WTC11 (cell line): ENCODE measurements at regions not wholly inside any gene's neighbourhood (a gene's known extent, or its start where the extent isn't known, plus 50 kb on each side); places are given as distances from the start of the nearest gene placed in this dataset.

Experiments
- ATAC-seq: fragments of 200-7000 bp; cut with Tn5 transposase; 2 replicates; pipeline ENCODE4 v1.10.0; 2021; ENCODE audit warnings: mild to moderate bottlenecking, moderate library complexity
- CTCF ChIA-PET: fragments of 300-600 bp; sonication (Branson Sonifier 250); formaldehyde crosslinking; loops from one replicate; lab custom pipeline; 2021; ENCODE audit warnings: antibody characterized with exemption; lab: Charles Lee
- POLR2A ChIA-PET: fragments of 350-600 bp; sonication (Branson Sonifier 250); formaldehyde crosslinking; loops from one replicate; lab custom pipeline; 2021; ENCODE audit warnings: antibody characterized with exemption; lab: Charles Lee
- DNase-seq: peaks from one replicate; pipeline ENCODE4 v3.0.0; 2021; ENCODE audit warnings: low spot score
- H3K27ac Mint-ChIP-seq: 2 replicates; pipeline ENCODE4 v1.8.0; 2021; ENCODE audit warnings: mixed read lengths
- H3K27me3 Mint-ChIP-seq: 2 replicates; pipeline ENCODE4 v1.8.0; 2021; ENCODE audit warnings: low read depth, mild to moderate bottlenecking, moderate library complexity, mixed read lengths
- H3K36me3 Mint-ChIP-seq: 2 replicates; pipeline ENCODE4 v1.8.0; 2021; ENCODE audit warnings: mixed read lengths
- H3K4me1 Mint-ChIP-seq: 2 replicates; pipeline ENCODE4 v1.8.0; 2022; ENCODE audit warnings: mixed read lengths
- H3K4me3 Mint-ChIP-seq: 2 replicates; pipeline ENCODE4 v1.8.0; 2021; ENCODE audit warnings: mild to moderate bottlenecking, moderate library complexity, mixed read lengths
- H3K9me3 Mint-ChIP-seq: 2 replicates; pipeline ENCODE4 v1.8.0; 2021; ENCODE audit warnings: mixed read lengths
- ARID4B ChIP-seq: sonication (generic); formaldehyde crosslinking; IDR thresholded peaks from 2 replicates; pipeline ENCODE4 v1.8.0; 2023; ENCODE audit warnings: missing genetic modification reagents, mild to moderate bottlenecking, borderline replicate concordance
- ATF3 ChIP-seq: sonication (generic); formaldehyde crosslinking; conservative IDR thresholded peaks from 2 replicates; pipeline ENCODE4 v1.8.1; 2022; ENCODE audit warnings: mild to moderate bottlenecking, missing genetic modification reagents
- CTCF ChIP-seq: fragments of 200-600 bp; IDR thresholded peaks from 2 replicates; pipeline ENCODE4 v1.8.0; 2022; ENCODE audit warnings: antibody characterized with exemption
- GABPB1 ChIP-seq: sonication (generic); formaldehyde crosslinking; IDR thresholded peaks from 2 replicates; pipeline ENCODE4 v1.8.1; 2023; ENCODE audit warnings: mild to moderate bottlenecking, missing genetic modification reagents
- JAZF1 ChIP-seq: fragments of 250-450 bp; sonication (Bioruptor Pico); IDR thresholded peaks from 2 replicates; pipeline ENCODE4 v1.9.0; 2021; ENCODE audit warnings: moderate library complexity, mild to moderate bottlenecking, inconsistent platforms
- KAT7 ChIP-seq: sonication (generic); formaldehyde crosslinking; IDR thresholded peaks from 2 replicates; pipeline ENCODE4 v1.8.1; 2023; ENCODE audit warnings: missing genetic modification reagents, mild to moderate bottlenecking, borderline replicate concordance
- MLX ChIP-seq: sonication (generic); formaldehyde crosslinking; IDR thresholded peaks from 2 replicates; pipeline ENCODE4 v1.8.1; 2023; ENCODE audit warnings: mild to moderate bottlenecking, missing genetic modification reagents, moderate library complexity
- MXD4 ChIP-seq: fragments of 250-450 bp; sonication (Bioruptor Pico); IDR thresholded peaks from 2 replicates; pipeline ENCODE4 v1.8.0; 2021; ENCODE audit warnings: mild to moderate bottlenecking, moderate library complexity, borderline replicate concordance
- NFE2L1 ChIP-seq: sonication (generic); formaldehyde crosslinking; IDR thresholded peaks from 2 replicates; pipeline ENCODE4 v1.8.1; 2023; ENCODE audit warnings: missing genetic modification reagents
- NFYB ChIP-seq: sonication (generic); formaldehyde crosslinking; conservative IDR thresholded peaks from 2 replicates; pipeline ENCODE4 v1.8.0; 2022; ENCODE audit warnings: low read depth, missing genetic modification reagents
- OVOL2 ChIP-seq: fragments of 250-450 bp; sonication (Bioruptor Pico); IDR thresholded peaks from 2 replicates; pipeline ENCODE4 v1.9.0; 2021; ENCODE audit warnings: mild to moderate bottlenecking, borderline replicate concordance
- RELA ChIP-seq: sonication (generic); formaldehyde crosslinking; IDR thresholded peaks from 2 replicates; pipeline ENCODE4 v1.8.1; 2022; ENCODE audit warnings: missing genetic modification reagents, mild to moderate bottlenecking, borderline replicate concordance
- ZNF263 ChIP-seq: sonication (generic); formaldehyde crosslinking; IDR thresholded peaks from 2 replicates; pipeline ENCODE4 v1.8.1; 2022; ENCODE audit warnings: low read depth, mild to moderate bottlenecking, moderate library complexity, missing genetic modification reagents
- ZNF281 ChIP-seq: sonication (generic); formaldehyde crosslinking; IDR thresholded peaks from 2 replicates; pipeline ENCODE4 v1.8.0; 2023; ENCODE audit warnings: mild to moderate bottlenecking, missing genetic modification reagents
- ZNF416 ChIP-seq: fragments of 250-450 bp; sonication (Bioruptor Pico); IDR thresholded peaks from 2 replicates; pipeline ENCODE4 v1.9.0; 2021; ENCODE audit warnings: mild to moderate bottlenecking, inconsistent platforms
- TF ChIP-seq, protein P1 (sequence below): fragments of 250-450 bp; sonication (Bioruptor Pico); IDR thresholded peaks from 2 replicates; pipeline ENCODE4 v1.9.0; 2021; ENCODE audit warnings: mild to moderate bottlenecking, borderline replicate concordance

DNA sequence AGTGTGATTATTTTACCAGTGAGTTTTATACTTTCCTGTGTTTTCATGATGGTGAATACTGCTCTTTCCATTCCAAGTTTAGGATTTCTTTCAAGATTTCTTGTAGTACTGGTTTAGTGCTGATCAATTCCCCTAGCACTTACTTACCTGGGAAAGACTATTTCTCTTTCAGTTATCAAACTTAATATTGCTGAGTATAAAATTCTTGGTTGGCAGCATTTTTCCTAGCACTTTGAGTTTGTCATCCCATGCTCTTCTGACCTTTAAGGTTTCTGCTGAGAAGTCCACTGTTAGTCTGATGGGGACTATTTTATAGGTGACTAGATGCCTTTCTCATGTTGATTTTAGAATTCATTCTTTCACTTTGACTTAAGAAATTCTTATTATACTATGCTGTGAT lies 842.8 kb upstream of the CITED2 start (continued):
- TF ChIP-seq CTCF (no peak), ARID4B (no peak)

GRCh38 chr6:140209775-140210174 lies 835.3 kb upstream of the CITED2 start:
- H3K4me1 Mint-ChIP-seq: peaks cover 7% of the 10 kb centered on the region
- no peak for TF ChIP-seq JAZF1
- no peak for TF ChIP-seq GABPB1
- TF ChIP-seq MLX (CRISPR knock-in tag): no peak
- TF ChIP-seq, protein P1, sequence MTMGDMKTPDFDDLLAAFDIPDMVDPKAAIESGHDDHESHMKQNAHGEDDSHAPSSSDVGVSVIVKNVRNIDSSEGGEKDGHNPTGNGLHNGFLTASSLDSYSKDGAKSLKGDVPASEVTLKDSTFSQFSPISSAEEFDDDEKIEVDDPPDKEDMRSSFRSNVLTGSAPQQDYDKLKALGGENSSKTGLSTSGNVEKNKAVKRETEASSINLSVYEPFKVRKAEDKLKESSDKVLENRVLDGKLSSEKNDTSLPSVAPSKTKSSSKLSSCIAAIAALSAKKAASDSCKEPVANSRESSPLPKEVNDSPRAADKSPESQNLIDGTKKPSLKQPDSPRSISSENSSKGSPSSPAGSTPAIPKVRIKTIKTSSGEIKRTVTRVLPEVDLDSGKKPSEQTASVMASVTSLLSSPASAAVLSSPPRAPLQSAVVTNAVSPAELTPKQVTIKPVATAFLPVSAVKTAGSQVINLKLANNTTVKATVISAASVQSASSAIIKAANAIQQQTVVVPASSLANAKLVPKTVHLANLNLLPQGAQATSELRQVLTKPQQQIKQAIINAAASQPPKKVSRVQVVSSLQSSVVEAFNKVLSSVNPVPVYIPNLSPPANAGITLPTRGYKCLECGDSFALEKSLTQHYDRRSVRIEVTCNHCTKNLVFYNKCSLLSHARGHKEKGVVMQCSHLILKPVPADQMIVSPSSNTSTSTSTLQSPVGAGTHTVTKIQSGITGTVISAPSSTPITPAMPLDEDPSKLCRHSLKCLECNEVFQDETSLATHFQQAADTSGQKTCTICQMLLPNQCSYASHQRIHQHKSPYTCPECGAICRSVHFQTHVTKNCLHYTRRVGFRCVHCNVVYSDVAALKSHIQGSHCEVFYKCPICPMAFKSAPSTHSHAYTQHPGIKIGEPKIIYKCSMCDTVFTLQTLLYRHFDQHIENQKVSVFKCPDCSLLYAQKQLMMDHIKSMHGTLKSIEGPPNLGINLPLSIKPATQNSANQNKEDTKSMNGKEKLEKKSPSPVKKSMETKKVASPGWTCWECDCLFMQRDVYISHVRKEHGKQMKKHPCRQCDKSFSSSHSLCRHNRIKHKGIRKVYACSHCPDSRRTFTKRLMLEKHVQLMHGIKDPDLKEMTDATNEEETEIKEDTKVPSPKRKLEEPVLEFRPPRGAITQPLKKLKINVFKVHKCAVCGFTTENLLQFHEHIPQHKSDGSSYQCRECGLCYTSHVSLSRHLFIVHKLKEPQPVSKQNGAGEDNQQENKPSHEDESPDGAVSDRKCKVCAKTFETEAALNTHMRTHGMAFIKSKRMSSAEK: no peak
- TF ChIP-seq OVOL2 (CRISPR knock-in tag): no peak
- TF ChIP-seq ATF3 (CRISPR knock-in tag): no peak
- TF ChIP-seq MXD4: no peak
- TF ChIP-seq ZNF263 (CRISPR knock-in tag): no peak
- TF ChIP-seq ZNF281: no peak
- TF ChIP-seq ZNF416: no peak
- TF ChIP-seq NFE2L1 (CRISPR knock-in tag): no peak
- no peak for TF ChIP-seq NFYB (CRISPR knock-in tag)
- no peak for TF ChIP-seq KAT7 (CRISPR knock-in tag)
- TF ChIP-seq RELA (CRISPR knock-in tag): no peak
- no peaks in the 10 kb centered on the region for H3K27me3 Mint-ChIP-seq
- DNase-seq (no peak), ATAC-seq (no peak)
- H3K27ac Mint-ChIP-seq: no peak overlapping the region
- POLR2A ChIA-PET: no interaction called here
- H3K36me3 Mint-ChIP-seq: peaks cover 3% of the 10 kb centered on the region; the same call in 1 of the 2 replicates
- H3K4me3 Mint-ChIP-seq: no peak overlapping the region
- H3K9me3 Mint-ChIP-seq: peaks cover 22% of the 10 kb centered on the region
- CTCF ChIA-PET: no interaction called here
